PC-3 (cell line): ENCODE measurements at regions not wholly inside any gene's neighbourhood (a gene's known extent, or its start where the extent isn't known, plus 50 kb on each side); places are given as distances from the start of the nearest gene placed in this dataset.
"Not testable (repeated sequence)": the region's sequence is repeated elsewhere in the genome, so short reads cannot be mapped to it uniquely, and the experiment has no call there.

Source experiments
- ATAC-seq: fragments of 200-7000 bp; cut with Tn5 transposase; 2 replicates; pipeline ENCODE4 v1.9.1; 2020; ENCODE audit warnings: mild to moderate bottlenecking, moderate library complexity
- BruUV-seq: library from RNA; stranded (reverse); fragments of 400-500 nt; replicated peaks from 2 replicates; lab custom pipeline; 2021; lab: Mats Ljungman, UMichigan
- CTCF ChIA-PET: fragments of 300-600 bp; sonication (Branson Sonifier 250); formaldehyde crosslinking; loops from one replicate; lab custom pipeline; 2022; ENCODE audit warnings: antibody characterized with exemption; lab: Charles Lee
- POLR2A ChIA-PET: fragments of 300-600 bp; sonication (Branson Sonifier 250); formaldehyde crosslinking; loops from one replicate; lab custom pipeline; 2022; ENCODE audit warnings: antibody characterized with exemption; ENCODE audit not compliant: unreplicated experiment; lab: Charles Lee
- DNase-seq: peaks from one replicate; pipeline ENCODE4 v3.0.0-alpha.2; 2015
- H2AFZ ChIP-seq: fragments of 300-600 bp; sonication (generic); 2 replicates; pipeline ENCODE4 v1.6.0; 2016; ENCODE audit warnings: antibody characterized with exemption, low read length
- H3F3A ChIP-seq: fragments of 300-600 bp; sonication (generic); one replicate; pipeline ENCODE4 v1.6.0; 2017; ENCODE audit warnings: antibody characterized with exemption, low read length, control low read depth, mild to moderate bottlenecking; ENCODE audit not compliant: unreplicated experiment
- H3K27ac ChIP-seq: fragments of 300-600 bp; sonication (generic); 2 replicates; pipeline ENCODE4 v1.5.1; 2016; ENCODE audit warnings: mild to moderate bottlenecking, low read length
- H3K27me3 ChIP-seq: fragments of 300-600 bp; sonication (generic); 2 replicates; pipeline ENCODE4 v1.6.1; 2016; ENCODE audit warnings: low read length, mixed read lengths
- H3K36me3 ChIP-seq: fragments of 300-600 bp; sonication (generic); 2 replicates; pipeline ENCODE4 v1.6.1; 2016; ENCODE audit warnings: low read depth, mixed run types, low read length, mixed read lengths
- H3K4me1 ChIP-seq: fragments of 300-600 bp; sonication (generic); 2 replicates; pipeline ENCODE4 v1.5.1; 2016; ENCODE audit warnings: low read length; ENCODE audit not compliant: insufficient read depth
- H3K4me2 ChIP-seq: fragments of 300-600 bp; sonication (generic); 2 replicates; pipeline ENCODE4 v1.6.0; 2016; ENCODE audit warnings: low read length
- H3K4me3 ChIP-seq: fragments of 300-600 bp; sonication (generic); 2 replicates; pipeline ENCODE4 v1.5.1; 2016; ENCODE audit warnings: mild to moderate bottlenecking, low read length, mixed read lengths
- H3K79me2 ChIP-seq: fragments of 300-600 bp; sonication (generic); 2 replicates; pipeline ENCODE4 v1.6.1; 2017; ENCODE audit warnings: low read length, mixed read lengths
- H3K9ac ChIP-seq: fragments of 300-600 bp; sonication (generic); 2 replicates; pipeline ENCODE4 v1.6.0; 2016; ENCODE audit warnings: mild to moderate bottlenecking, low read length
- H3K9me2 ChIP-seq: fragments of 300-600 bp; sonication (generic); replicated peaks from 2 replicates; pipeline ENCODE4 v1.6.1; 2016; ENCODE audit warnings: mixed run types, low read length, mixed read lengths
- H3K9me3 ChIP-seq: fragments of 300-600 bp; sonication (generic); 2 replicates; pipeline ENCODE4 v1.6.1; 2016; ENCODE audit warnings: low read length, mixed read lengths
- H4K20me1 ChIP-seq: fragments of 300-600 bp; sonication (generic); 2 replicates; pipeline ENCODE4 v1.6.1; 2016; ENCODE audit warnings: low read length, mixed read lengths
- EZH2 ChIP-seq: fragments of 300-600 bp; sonication (generic); IDR thresholded peaks from one replicate; pipeline ENCODE4 v1.6.1; 2017; ENCODE audit warnings: antibody characterized with exemption, mild to moderate bottlenecking, low read length; ENCODE audit not compliant: unreplicated experiment
- EZH2phosphoT487 ChIP-seq: fragments of 300-600 bp; sonication (generic); IDR thresholded peaks from 2 replicates; pipeline ENCODE4 v1.6.1; 2018; ENCODE audit warnings: mild to moderate bottlenecking, antibody characterized with exemption, low read length, borderline replicate concordance
- intact Hi-C: fragments of 100-400 bp; cut with micrococcal nuclease; formaldehyde crosslinking; loops from 2 replicates; pipeline ENCODE4 v1.9.0; 2023
- TF ChIP-seq, protein P1 (sequence below): fragments of 300-600 bp; sonication (generic); conservative IDR thresholded peaks from 2 replicates; pipeline ENCODE4 v1.5.1; 2017; ENCODE audit warnings: antibody characterized with exemption, low read depth, mild to moderate bottlenecking, low read length

DNA sequence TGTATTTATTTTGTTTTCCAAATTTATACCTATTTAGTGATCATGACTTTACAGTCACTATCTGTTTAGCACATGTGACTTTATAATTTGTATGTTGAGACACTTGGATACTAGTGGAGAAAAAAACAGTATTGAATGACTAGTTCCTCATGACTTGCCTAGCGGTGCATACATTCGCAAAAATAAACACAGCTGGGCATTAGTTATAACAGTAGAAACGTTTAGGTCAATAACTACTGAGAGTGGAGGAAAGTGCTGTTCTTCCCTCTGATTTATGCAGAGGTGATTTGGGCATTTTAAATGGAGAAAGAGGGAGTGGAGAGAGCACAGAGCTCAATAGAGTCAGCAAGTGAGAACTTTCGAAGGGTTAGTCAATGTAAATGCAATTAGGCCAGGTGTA lies 1679.0 kb upstream of the B3GALT2 start:
- no peaks in the 10 kb centered on the region for H4K20me1 ChIP-seq
- H3K4me1 ChIP-seq: no peaks in the 10 kb centered on the region
- no peak for TF ChIP-seq EZH2
- TF ChIP-seq, protein P1, sequence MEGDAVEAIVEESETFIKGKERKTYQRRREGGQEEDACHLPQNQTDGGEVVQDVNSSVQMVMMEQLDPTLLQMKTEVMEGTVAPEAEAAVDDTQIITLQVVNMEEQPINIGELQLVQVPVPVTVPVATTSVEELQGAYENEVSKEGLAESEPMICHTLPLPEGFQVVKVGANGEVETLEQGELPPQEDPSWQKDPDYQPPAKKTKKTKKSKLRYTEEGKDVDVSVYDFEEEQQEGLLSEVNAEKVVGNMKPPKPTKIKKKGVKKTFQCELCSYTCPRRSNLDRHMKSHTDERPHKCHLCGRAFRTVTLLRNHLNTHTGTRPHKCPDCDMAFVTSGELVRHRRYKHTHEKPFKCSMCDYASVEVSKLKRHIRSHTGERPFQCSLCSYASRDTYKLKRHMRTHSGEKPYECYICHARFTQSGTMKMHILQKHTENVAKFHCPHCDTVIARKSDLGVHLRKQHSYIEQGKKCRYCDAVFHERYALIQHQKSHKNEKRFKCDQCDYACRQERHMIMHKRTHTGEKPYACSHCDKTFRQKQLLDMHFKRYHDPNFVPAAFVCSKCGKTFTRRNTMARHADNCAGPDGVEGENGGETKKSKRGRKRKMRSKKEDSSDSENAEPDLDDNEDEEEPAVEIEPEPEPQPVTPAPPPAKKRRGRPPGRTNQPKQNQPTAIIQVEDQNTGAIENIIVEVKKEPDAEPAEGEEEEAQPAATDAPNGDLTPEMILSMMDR: no peak
- TF ChIP-seq EZH2phosphoT487: no peak
- intact Hi-C loops: no loop called here
- H3K27me3 ChIP-seq: no peaks in the 10 kb centered on the region
- H3K36me3 ChIP-seq: no peaks in the 10 kb centered on the region
- BruUV-seq: no TSS peak
- ChIA-PET POLR2A (no interaction called here), CTCF (no interaction called here)
- no peak for DNase-seq
- no peak overlapping the region for H3K27ac ChIP-seq
- no peaks in the 10 kb centered on the region for H3F3A ChIP-seq
- no peak for ATAC-seq
- no peak overlapping the region for H2AFZ ChIP-seq
- H3K79me2 ChIP-seq: no peaks in the 10 kb centered on the region
- no peak overlapping the region for H3K4me3 ChIP-seq
- no peak overlapping the region for H3K9ac ChIP-seq
- no peak overlapping the region for H3K4me2 ChIP-seq
- no peaks in the 10 kb centered on the region for H3K9me2 ChIP-seq
- H3K9me3 ChIP-seq: no peaks in the 10 kb centered on the region

DNA sequence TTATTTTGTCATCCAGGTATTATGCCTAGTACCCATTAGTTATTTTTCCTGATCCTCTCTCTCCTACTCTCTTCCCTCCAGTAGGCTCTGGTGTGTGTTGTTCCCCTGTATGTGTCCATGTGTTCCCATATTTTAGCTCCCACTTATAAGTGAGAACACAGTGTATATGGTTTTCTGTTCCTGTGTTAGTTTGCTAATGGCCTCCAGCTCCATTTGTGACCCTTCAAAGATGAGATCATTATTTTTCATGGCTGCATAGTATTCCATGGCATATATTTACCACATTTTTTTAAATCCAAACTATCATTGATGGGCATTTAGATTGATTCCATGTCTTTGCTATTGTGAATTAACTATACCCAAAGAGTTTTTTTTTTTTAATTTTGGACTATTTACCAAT lies 1675.7 kb upstream of the B3GALT2 start:
- Histone ChIP-seq H3K9ac (no peak overlapping the region), H3K9me3 (no peaks in the 10 kb centered on the region), H3K27me3 (no peaks in the 10 kb centered on the region), H3F3A (no peaks in the 10 kb centered on the region), H3K4me1 (no peaks in the 10 kb centered on the region), H3K79me2 (no peaks in the 10 kb centered on the region), H3K9me2 (no peaks in the 10 kb centered on the region), H4K20me1 (no peaks in the 10 kb centered on the region), H3K4me2 (no peak overlapping the region), H3K4me3 (no peak overlapping the region), H3K27ac (no peak overlapping the region), H3K36me3 (no peaks in the 10 kb centered on the region), H2AFZ (no peak overlapping the region)
- POLR2A ChIA-PET: no interaction called here
- no TSS peak for BruUV-seq
- TF ChIP-seq, protein P1: no peak
- TF ChIP-seq EZH2phosphoT487: no peak
- no peak for TF ChIP-seq EZH2
- CTCF ChIA-PET: no interaction called here
- DNase-seq: no peak
- intact Hi-C loops: no loop called here
- no peak for ATAC-seq

DNA sequence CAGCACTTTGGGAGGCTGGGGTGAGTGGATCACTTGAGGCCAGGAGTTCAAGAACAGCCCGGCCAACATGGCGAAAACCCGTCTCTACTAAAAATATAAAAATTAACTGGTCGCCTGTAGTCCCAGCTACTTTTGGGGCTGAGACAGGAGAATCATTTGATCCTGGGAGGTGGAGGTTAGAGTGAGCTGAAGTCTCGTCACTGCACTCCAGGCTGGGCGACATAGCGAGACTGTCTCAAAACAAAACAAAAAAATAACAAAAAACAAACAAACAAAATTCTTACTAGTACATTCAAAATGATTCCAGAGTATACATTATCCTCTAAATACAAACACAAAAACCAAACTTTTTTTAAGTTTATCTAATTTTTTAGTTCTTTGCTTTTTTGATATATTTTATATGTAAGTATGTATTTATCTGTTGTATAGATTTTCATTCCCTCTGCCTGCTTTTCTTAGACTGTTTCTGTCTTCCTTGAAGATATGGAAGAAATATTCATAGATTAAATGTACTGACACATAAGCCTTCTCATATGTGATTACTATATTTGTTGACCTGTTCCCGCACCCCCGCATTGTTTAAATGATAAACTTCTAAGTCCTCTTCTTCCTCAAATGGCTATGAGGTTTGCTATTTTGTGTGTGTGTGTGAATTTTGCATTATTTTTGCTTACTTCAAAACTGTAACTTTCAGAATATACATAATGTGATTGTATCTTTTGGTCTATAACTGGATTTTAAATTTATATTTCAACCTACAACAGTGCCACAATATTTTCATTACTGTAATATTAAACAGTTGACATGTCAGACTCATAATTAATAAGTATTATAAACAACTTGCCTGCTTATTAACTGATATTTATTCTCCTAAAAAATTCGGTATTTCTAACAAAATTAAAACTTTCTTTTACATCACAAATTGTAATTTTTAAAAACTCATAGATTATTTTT lies 1674.1 kb upstream of the B3GALT2 start:
- no peak for ATAC-seq
- no peak for TF ChIP-seq EZH2
- TF ChIP-seq, protein P1: no peak
- TF ChIP-seq EZH2phosphoT487: no peak
- Histone ChIP-seq H3K9me3 (no peaks in the 10 kb centered on the region), H3K4me3 (no peak overlapping the region), H3K9ac (no peak overlapping the region), H3K79me2 (no peaks in the 10 kb centered on the region), H3K9me2 (no peaks in the 10 kb centered on the region), H3K4me2 (no peak overlapping the region), H3K4me1 (no peaks in the 10 kb centered on the region), H3F3A (no peaks in the 10 kb centered on the region), H4K20me1 (no peaks in the 10 kb centered on the region), H2AFZ (no peak overlapping the region), H3K27me3 (no peaks in the 10 kb centered on the region), H3K27ac (no peak overlapping the region), H3K36me3 (no peaks in the 10 kb centered on the region)
- ChIA-PET CTCF (no interaction called here), POLR2A (no interaction called here)
- no peak for DNase-seq
- BruUV-seq: no TSS peak
- intact Hi-C loops: no loop called here

DNA sequence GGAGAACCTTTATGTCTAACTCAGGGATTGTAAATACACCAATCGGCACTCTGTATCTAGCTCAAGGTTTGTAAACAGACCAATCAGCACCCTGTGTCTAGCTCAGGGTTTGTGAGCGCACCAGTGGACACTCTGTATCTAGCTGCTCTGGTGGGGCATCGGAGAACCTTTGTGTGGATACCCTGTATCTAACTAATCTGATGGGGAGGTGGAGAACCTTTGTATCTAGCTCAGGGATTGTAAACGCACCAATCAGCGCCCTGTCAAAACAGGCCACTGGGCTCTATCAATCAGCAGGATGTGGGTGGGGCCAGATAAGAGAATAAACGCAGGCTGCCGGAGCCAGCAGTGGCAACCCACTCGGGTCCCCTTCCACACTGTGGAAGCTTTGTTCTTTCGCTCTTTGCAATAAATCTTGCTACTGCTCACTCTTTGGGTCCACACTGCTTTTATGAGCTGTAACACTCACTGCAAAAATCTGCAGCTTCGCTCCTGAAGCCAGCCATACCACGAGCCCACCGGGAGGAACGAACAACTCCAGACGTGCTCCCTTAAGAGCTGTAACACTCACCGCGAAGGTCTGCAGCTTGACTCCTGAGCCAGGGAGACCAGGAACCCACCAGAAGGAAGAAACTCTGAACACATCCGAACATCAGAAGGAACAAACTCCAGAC lies 1673.2 kb upstream of the B3GALT2 start:
- H3K27me3 ChIP-seq, ATAC-seq, H3K4me2 ChIP-seq, H3K4me1 ChIP-seq, H3K4me3 ChIP-seq, H4K20me1 ChIP-seq, CTCF ChIA-PET, POLR2A ChIA-PET, H3K79me2 ChIP-seq, intact Hi-C loops, H3K27ac ChIP-seq, BruUV-seq, H3K36me3 ChIP-seq, H3F3A ChIP-seq, H3K9ac ChIP-seq, H2AFZ ChIP-seq, H3K9me3 ChIP-seq, H3K9me2 ChIP-seq, DNase-seq: not testable (repeated sequence)
